ENCODE measurements at regions not wholly inside any gene's neighbourhood (a gene's known extent, or its start where the extent isn't known, plus 50 kb on each side); places are given as distances from the start of the nearest gene placed in this dataset.

- Histone ChIP-seq H3K4me3 (ENCODE audit: control extremely low read depth in 1 of 5, extremely low read depth in 1 of 5, insufficient read depth in 1 of 5, low read depth in 2 of 5, low read length in 4 of 5) (no peak overlapping the region), H3K79me2 (ENCODE audit: control insufficient read depth, insufficient read depth, low read length) (no peaks in the 10 kb centered on the region), H3K9me3 (ENCODE audit: control extremely low read depth in 1 of 3, control insufficient read depth in 2 of 3, insufficient read depth in 1 of 3, low read length in 2 of 3) (no peaks in the 10 kb centered on the region), H3K9ac (ENCODE audit: low read length) (no peak overlapping the region), H3K27ac (ENCODE audit: low read length in 2 of 2) (no peak overlapping the region), H3K27me3 (replicated peaks in 1 of 4; ENCODE audit: control extremely low read depth in 1 of 4, control insufficient read depth in 3 of 4, insufficient read depth in 4 of 4, low read length in 3 of 4) (no peaks in the 10 kb centered on the region), H3K36me3 (replicated peaks in 1 of 2; ENCODE audit: control extremely low read depth in 1 of 2, control insufficient read depth in 1 of 2, extremely low read depth in 1 of 2, insufficient read depth in 2 of 2, low read length in 1 of 2) (no peaks in the 10 kb centered on the region), H4K20me1 (ENCODE audit: control insufficient read depth, insufficient read depth, low read length, poor library complexity, severe bottlenecking) (no peaks in the 10 kb centered on the region), H3K4me2 (replicated peaks; ENCODE audit: low read depth, low read length, poor library complexity, severe bottlenecking) (no peak overlapping the region), H3K4me1 (ENCODE audit: control insufficient read depth in 2 of 2, insufficient read depth in 2 of 2, low read length in 2 of 2) (no peaks in the 10 kb centered on the region), H2AFZ (ENCODE audit: insufficient read depth, low read depth, low read length, poor library complexity, severe bottlenecking) (no peak overlapping the region)
- no peak for ATAC-seq (ENCODE audit: low read depth)
- Mint-ChIP-seq H3K4me3 (no peak overlapping the region), H3K4me1 (no peaks in the 10 kb centered on the region), H3K27me3 (no peaks in the 10 kb centered on the region), H3K9me3 (ENCODE audit: insufficient read depth) (peaks cover 3% of the 10 kb centered on the region), H3K27ac (no peak overlapping the region)
- ChIA-PET CTCF (no interaction called here), POLR2A (no interaction called here)
- TF ChIP-seq CTCF (IDR thresholded peaks at IDR 0.05) (no peak), EZH2 (IDR thresholded peaks at IDR 0.05; ENCODE audit: borderline replicate concordance, insufficient read depth, low read depth, low read length, poor library complexity, severe bottlenecking) (no peak)
- DNase-seq, result no peak
- intact Hi-C loops (cut with micrococcal nuclease), result no loop called here
- 100% methylated on average over 1 of the region's 3 CpGs for WGBS (ENCODE audit: insufficient coverage)
Observed at GRCh38 chr17:71084838-71085237, 915.5 kb downstream of the KCNJ2 start.

- H3K27me3 Mint-ChIP-seq, result no peaks in the 10 kb centered on the region
- Histone ChIP-seq H3K27me3 (replicated peaks in 1 of 4; ENCODE audit: control extremely low read depth in 1 of 4, control insufficient read depth in 3 of 4, insufficient read depth in 4 of 4, low read length in 3 of 4) (no peaks in the 10 kb centered on the region), H3K9ac (ENCODE audit: low read length) (no peak overlapping the region), H3K27ac (ENCODE audit: low read length in 2 of 2) (no peak overlapping the region), H3K4me3 (ENCODE audit: control extremely low read depth in 1 of 5, extremely low read depth in 1 of 5, insufficient read depth in 1 of 5, low read depth in 2 of 5, low read length in 4 of 5) (no peak overlapping the region), H3K9me3 (ENCODE audit: control extremely low read depth in 1 of 3, control insufficient read depth in 2 of 3, insufficient read depth in 1 of 3, low read length in 2 of 3) (no peaks in the 10 kb centered on the region), H3K79me2 (ENCODE audit: control insufficient read depth, insufficient read depth, low read length) (no peaks in the 10 kb centered on the region), H2AFZ (ENCODE audit: insufficient read depth, low read depth, low read length, poor library complexity, severe bottlenecking) (no peak overlapping the region), H3K36me3 (replicated peaks in 1 of 2; ENCODE audit: control extremely low read depth in 1 of 2, control insufficient read depth in 1 of 2, extremely low read depth in 1 of 2, insufficient read depth in 2 of 2, low read length in 1 of 2) (no peaks in the 10 kb centered on the region), H3K4me2 (replicated peaks; ENCODE audit: low read depth, low read length, poor library complexity, severe bottlenecking) (no peak overlapping the region), H3K4me1 (ENCODE audit: control insufficient read depth in 2 of 2, insufficient read depth in 2 of 2, low read length in 2 of 2) (no peaks in the 10 kb centered on the region), H4K20me1 (ENCODE audit: control insufficient read depth, insufficient read depth, low read length, poor library complexity, severe bottlenecking) (no peaks in the 10 kb centered on the region)
- no peaks in the 10 kb centered on the region for H3K4me1 Mint-ChIP-seq
- H3K27ac Mint-ChIP-seq, result no peak overlapping the region
- intact Hi-C loops (cut with micrococcal nuclease), result no loop called here
- ChIA-PET CTCF (no interaction called here), POLR2A (no interaction called here)
- no CpG with 5 or more reads among the region's 5 CpGs for WGBS (ENCODE audit: insufficient coverage)
- no peak for ATAC-seq (ENCODE audit: low read depth)
- peaks cover 3% of the 10 kb centered on the region for H3K9me3 Mint-ChIP-seq (ENCODE audit: insufficient read depth)
- no peak for DNase-seq
- H3K4me3 Mint-ChIP-seq, result no peak overlapping the region
- TF ChIP-seq EZH2 (IDR thresholded peaks at IDR 0.05; ENCODE audit: borderline replicate concordance, insufficient read depth, low read depth, low read length, poor library complexity, severe bottlenecking) (no peak), CTCF (IDR thresholded peaks at IDR 0.05) (no peak)
Observed at GRCh38 chr17:71085238-71086033, 916.1 kb downstream of the KCNJ2 start.

Data from B cell (primary cell).